HFF-Myc (cell line): ENCODE measurements at regions not wholly inside any gene's neighbourhood (a gene's known extent, or its start where the extent isn't known, plus 50 kb on each side); places are given as distances from the start of the nearest gene placed in this dataset.

ENCODE experiments used
- DNase-seq: peaks from one replicate; pipeline ENCODE4 v3.0.0-alpha.2; 2011; ENCODE audit warnings: low read depth; ENCODE audit errors: extremely low read depth
- H3K4me3 ChIP-seq: replicated peaks from 2 replicates; pipeline ENCODE4 v1.5.1; 2011; ENCODE audit warnings: low read depth, mild to moderate bottlenecking, control low read depth, low read length
- TF ChIP-seq, protein P1 (sequence below): IDR thresholded peaks from 2 replicates; pipeline ENCODE4 v1.5.1; 2012; ENCODE audit warnings: mild to moderate bottlenecking, low read depth, low read length, control low read depth; ENCODE audit errors: missing control alignments

DNA sequence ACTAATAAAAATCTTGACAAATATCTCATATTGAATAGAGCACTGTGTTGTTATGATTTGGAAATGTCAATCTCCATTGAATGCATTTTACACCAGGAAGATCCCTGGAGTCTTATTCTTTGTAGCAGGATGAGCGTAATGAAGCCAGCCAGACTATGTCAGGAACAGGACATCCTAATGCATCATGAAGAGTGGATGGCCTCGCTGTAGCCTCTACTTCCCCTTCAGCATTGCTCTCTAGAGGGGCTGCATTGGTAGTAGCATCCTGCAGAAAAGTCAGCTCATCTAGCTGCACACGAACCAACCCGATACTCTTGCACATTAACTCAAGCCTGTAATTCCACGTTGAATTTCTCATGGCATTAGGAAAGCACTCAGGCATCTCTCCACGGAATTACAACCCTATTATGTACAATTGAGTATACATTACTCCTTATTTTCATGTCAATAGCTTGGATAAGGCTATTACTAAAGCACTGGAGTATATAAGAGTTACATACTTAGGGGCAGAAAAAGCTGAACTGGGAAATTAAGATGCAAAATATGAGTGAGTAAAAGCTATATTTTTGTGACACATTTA, 76.1 kb downstream of the CMPK2 start:
- TF ChIP-seq, protein P1, sequence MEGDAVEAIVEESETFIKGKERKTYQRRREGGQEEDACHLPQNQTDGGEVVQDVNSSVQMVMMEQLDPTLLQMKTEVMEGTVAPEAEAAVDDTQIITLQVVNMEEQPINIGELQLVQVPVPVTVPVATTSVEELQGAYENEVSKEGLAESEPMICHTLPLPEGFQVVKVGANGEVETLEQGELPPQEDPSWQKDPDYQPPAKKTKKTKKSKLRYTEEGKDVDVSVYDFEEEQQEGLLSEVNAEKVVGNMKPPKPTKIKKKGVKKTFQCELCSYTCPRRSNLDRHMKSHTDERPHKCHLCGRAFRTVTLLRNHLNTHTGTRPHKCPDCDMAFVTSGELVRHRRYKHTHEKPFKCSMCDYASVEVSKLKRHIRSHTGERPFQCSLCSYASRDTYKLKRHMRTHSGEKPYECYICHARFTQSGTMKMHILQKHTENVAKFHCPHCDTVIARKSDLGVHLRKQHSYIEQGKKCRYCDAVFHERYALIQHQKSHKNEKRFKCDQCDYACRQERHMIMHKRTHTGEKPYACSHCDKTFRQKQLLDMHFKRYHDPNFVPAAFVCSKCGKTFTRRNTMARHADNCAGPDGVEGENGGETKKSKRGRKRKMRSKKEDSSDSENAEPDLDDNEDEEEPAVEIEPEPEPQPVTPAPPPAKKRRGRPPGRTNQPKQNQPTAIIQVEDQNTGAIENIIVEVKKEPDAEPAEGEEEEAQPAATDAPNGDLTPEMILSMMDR = no peak
- H3K4me3 ChIP-seq = no peak overlapping the region
- no peak for DNase-seq

DNA sequence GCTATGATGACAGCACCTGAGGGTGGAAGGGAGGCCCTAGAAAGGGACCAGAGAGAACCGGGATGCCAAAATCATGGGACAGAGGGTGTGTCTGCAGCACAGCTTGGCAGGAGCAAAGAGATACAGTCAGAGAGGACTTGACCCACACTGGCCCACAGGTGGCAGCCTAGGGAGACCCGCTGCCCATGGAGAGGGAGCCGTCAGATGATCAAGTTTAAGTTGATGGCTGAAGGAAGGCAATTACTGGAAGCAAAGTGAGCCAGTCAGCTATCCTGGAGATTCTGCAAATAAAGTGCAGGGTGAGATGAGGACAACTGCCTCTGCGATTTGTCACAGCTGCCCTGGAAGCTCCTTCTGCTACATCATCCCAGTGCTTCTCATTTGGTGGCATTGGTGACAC, 74.0 kb downstream of the CMPK2 start:
- no peak overlapping the region for H3K4me3 ChIP-seq
- DNase-seq = no peak
- TF ChIP-seq, protein P1 = no peak

DNA sequence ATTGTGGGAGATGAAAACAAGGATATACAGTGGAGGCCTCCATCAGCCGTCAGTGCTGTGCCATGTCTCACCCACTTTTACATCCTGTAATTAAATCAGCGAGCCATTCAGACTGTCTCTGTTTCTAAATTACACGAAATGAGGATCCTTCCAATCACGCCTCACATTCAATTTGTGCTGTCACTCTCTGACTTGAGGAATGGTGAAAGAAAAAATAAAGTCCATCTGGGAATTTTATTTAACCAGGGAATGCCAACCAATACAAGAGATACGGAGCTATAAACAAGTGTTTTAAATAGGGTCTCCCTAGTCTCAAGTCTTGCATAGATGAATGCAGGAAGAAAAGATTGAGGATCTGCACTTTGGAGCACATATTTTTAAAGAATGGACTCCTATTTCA, 72.8 kb downstream of the CMPK2 start:
- H3K4me3 ChIP-seq = no peak overlapping the region
- no peak for DNase-seq
- TF ChIP-seq, protein P1 = no peak

DNA sequence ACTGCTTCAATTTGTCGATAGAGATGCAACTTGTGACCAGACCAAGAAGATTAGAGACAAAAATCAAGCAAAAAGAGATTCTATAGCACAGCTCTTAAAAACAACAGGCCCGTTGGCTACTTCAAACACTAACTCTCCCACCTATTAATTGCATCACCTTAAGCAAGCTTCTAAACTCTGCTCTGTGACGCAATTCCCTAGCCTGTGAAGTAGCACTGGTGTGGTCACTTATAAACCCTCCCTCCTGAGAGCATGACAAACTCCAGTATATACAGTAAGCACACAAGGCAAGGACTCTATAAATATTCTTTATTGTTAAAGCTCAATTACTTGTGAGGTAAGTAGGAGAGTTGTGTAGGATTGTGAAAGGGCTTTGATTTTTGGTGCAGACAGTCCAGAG, 72.3 kb downstream of the CMPK2 start:
- TF ChIP-seq, protein P1 = no peak
- DNase-seq = no peak
- H3K4me3 ChIP-seq = no peak overlapping the region

DNA sequence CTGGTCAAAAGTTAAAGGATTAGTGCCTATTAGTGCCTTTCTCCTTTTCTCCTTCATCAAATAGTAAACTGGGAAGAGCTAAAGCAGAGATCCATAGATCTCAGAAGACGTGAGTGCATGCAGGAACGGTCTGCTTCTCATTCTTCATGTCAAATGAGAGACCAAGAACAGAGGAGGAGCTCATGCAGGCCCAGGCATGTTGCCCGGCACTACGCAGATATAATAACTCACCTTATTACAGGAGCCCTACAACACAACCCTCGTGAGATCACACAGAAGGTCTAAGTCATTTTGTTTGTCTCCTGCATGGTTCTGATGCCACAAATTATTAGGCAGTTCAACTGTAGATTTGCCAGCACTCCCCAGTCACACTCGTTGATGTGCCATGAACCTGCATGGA, 71.8 kb downstream of the CMPK2 start:
- no peak overlapping the region for H3K4me3 ChIP-seq
- TF ChIP-seq, protein P1 = no peak
- no peak for DNase-seq

DNA sequence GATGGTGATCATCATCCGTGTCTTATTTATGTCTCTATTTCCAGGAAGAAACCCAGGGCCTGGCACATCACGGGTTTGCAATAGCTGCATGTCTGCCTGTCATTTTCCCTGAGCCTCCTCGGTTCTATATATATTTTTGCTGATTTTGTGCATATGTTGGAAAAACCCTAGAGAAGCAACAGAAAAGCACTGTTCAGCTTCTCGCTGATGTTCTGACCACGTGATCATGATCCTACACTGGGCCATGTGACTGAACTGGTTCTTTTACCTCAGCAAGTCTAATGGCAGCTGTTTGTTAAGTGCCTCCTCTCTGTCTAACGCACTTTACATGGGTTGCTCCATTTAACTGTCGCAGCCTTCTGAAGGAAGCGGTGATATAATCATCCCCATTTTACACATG, 71.3 kb downstream of the CMPK2 start:
- no peak overlapping the region for H3K4me3 ChIP-seq
- TF ChIP-seq, protein P1 = no peak
- DNase-seq = no peak
